ENCODE measurements at regions not wholly inside any gene's neighbourhood (a gene's known extent, or its start where the extent isn't known, plus 50 kb on each side); places are given as distances from the start of the nearest gene placed in this dataset.

GRCh38 chr9:108017671-108018070, 528.1 kb upstream of the KLF4 start:
- TF ChIP-seq CTCF (CRISPR knock-in tag; IDR thresholded peaks at IDR 0.05) (no peak), ZFX (CRISPR knock-in tag; IDR thresholded peaks at IDR 0.05; ENCODE audit: low read depth) (no peak), HNRNPLL (IDR thresholded peaks at IDR 0.05; ENCODE audit: low read depth, low read length, poor library complexity, severe bottlenecking) (no peak), SRF (IDR thresholded peaks at IDR 0.05; ENCODE audit: low read depth, low read length) (no peak), ZBED4 (CRISPR knock-in tag; IDR thresholded peaks at IDR 0.05; ENCODE audit: borderline replicate concordance) (no peak), ZNF362 (CRISPR knock-in tag; IDR thresholded peaks at IDR 0.05; ENCODE audit: borderline replicate concordance) (no peak), MEIS2 (CRISPR knock-in tag; IDR thresholded peaks at IDR 0.05) (no peak), PAF1 (CRISPR knock-in tag; IDR thresholded peaks at IDR 0.05) (no peak), CAMTA2 (CRISPR knock-in tag; IDR thresholded peaks at IDR 0.05; ENCODE audit: borderline replicate concordance) (no peak)

Measured in HepG2 (cell line).